GM21526 (cell line): ENCODE measurements at regions not wholly inside any gene's neighbourhood (a gene's known extent, or its start where the extent isn't known, plus 50 kb on each side); places are given as distances from the start of the nearest gene placed in this dataset.

Experiments used
- ATAC-seq: cut with Tn5 transposase; IDR thresholded peaks from one replicate; pipeline ENCODE4 v1.9.1; 2021; ENCODE audit warnings: moderate library complexity; ENCODE audit not compliant: unreplicated experiment, low FRiP score

GRCh38 chr4:130542953-130543352 is 1447.0 kb downstream of the C4orf33 start:
- ATAC-seq, result no peak

GRCh38 chr4:130545171-130545570 is 1449.2 kb downstream of the C4orf33 start:
- ATAC-seq, result no peak

GRCh38 chr4:130545596-130545995 is 1449.6 kb downstream of the C4orf33 start:
- ATAC-seq, result no peak

GRCh38 chr4:130559268-130559667 is 1463.3 kb downstream of the C4orf33 start:
- ATAC-seq, result no peak

- no peak for ATAC-seq
Observed at GRCh38 chr4:130563185-130563888, 1467.4 kb downstream of the C4orf33 start.

- ATAC-seq, result no peak
Observed at GRCh38 chr4:130563889-130564418, 1468.0 kb downstream of the C4orf33 start.

GRCh38 chr4:130568746-130569145 is 1472.8 kb downstream of the C4orf33 start:
- no peak for ATAC-seq

GRCh38 chr4:130573742-130574141 is 1477.8 kb downstream of the C4orf33 start:
- no peak for ATAC-seq

GRCh38 chr4:130574215-130574614 is 1478.3 kb downstream of the C4orf33 start:
- ATAC-seq, result no peak

GRCh38 chr4:130576218-130576617 is 1480.3 kb downstream of the C4orf33 start:
- ATAC-seq, result no peak

- ATAC-seq, result no peak
Observed at GRCh38 chr4:130591091-130591490, 1495.1 kb downstream of the C4orf33 start.

GRCh38 chr4:130600706-130601105 is 1504.8 kb downstream of the C4orf33 start:
- ATAC-seq, result no peak

- ATAC-seq, result no peak
Observed at GRCh38 chr4:130603043-130603442, 1507.1 kb downstream of the C4orf33 start.

- ATAC-seq, result no peak
Observed at GRCh38 chr4:130608121-130608520, 1512.2 kb downstream of the C4orf33 start.

GRCh38 chr4:130628531-130628930 is 1532.6 kb downstream of the C4orf33 start:
- ATAC-seq, result no peak

- ATAC-seq, result no peak
Observed at GRCh38 chr4:130632731-130633604, 1537.0 kb downstream of the C4orf33 start.

- ATAC-seq, result no peak
Observed at GRCh38 chr4:130636486-130636885, 1540.5 kb downstream of the C4orf33 start.

- ATAC-seq, result no peak
Observed at GRCh38 chr4:130640592-130640991, 1544.6 kb downstream of the C4orf33 start.

GRCh38 chr4:130646886-130647285 is 1550.9 kb downstream of the C4orf33 start:
- ATAC-seq, result no peak

GRCh38 chr4:130648570-130648969 is 1552.6 kb downstream of the C4orf33 start:
- ATAC-seq, result no peak

- ATAC-seq, result no peak
Observed at GRCh38 chr4:130653842-130654241, 1557.9 kb downstream of the C4orf33 start.
